GM23248 (cell line): ENCODE measurements at regions not wholly inside any gene's neighbourhood (a gene's known extent, or its start where the extent isn't known, plus 50 kb on each side); places are given as distances from the start of the nearest gene placed in this dataset.

ENCODE experiments used
- EZH2 ChIP-seq: fragments of 200-600 bp; sonication (generic); IDR thresholded peaks from 2 replicates; pipeline ENCODE4 v1.6.1; 2018; ENCODE audit warnings: antibody characterized with exemption, mild to moderate bottlenecking; ENCODE audit not compliant: insufficient read depth, poor library complexity, severe bottlenecking
- EZH2phosphoT487 ChIP-seq: fragments of 200-600 bp; sonication (generic); IDR thresholded peaks from 2 replicates; pipeline ENCODE4 v1.6.1; 2018; ENCODE audit warnings: antibody characterized with exemption, moderate library complexity, mild to moderate bottlenecking, low read depth; ENCODE audit not compliant: insufficient read depth

GRCh38 chr5:155936520-155937406 lies 390.2 kb upstream of the SGCD start:
- TF ChIP-seq EZH2phosphoT487 (no peak), EZH2 (no peak)
